HEK293T (cell line): ENCODE measurements at regions not wholly inside any gene's neighbourhood (a gene's known extent, or its start where the extent isn't known, plus 50 kb on each side); places are given as distances from the start of the nearest gene placed in this dataset.

ENCODE experiments used
- CTCF ChIA-PET: fragments of 350-600 bp; formaldehyde crosslinking; extraction: SDS; loops from one replicate; lab custom pipeline; 2021; ENCODE audit warnings: antibody characterized with exemption, inconsistent platforms; lab: Yijun Ruan, JAX
- POLR2A ChIA-PET: fragments of 350-600 bp; formaldehyde crosslinking; extraction: SDS; loops from one replicate; lab custom pipeline; 2020; ENCODE audit warnings: antibody characterized with exemption, inconsistent platforms; lab: Yijun Ruan, JAX
- DNase-seq: peaks from one replicate; pipeline ENCODE4 v3.0.0; 2012; ENCODE audit warnings: mixed read lengths; ENCODE audit errors: extremely low spot score
- ARNT ChIP-seq: fragments of 450-650 bp; IDR thresholded peaks from 2 replicates; pipeline ENCODE4 v1.6.1; 2017; ENCODE audit warnings: mild to moderate bottlenecking
- BHLHE40 ChIP-seq: fragments of 450-650 bp; IDR thresholded peaks from 2 replicates; pipeline ENCODE4 v1.6.1; 2016; ENCODE audit warnings: mild to moderate bottlenecking, moderate library complexity, borderline replicate concordance
- CTBP1 ChIP-seq: fragments of 450-650 bp; IDR thresholded peaks from 2 replicates; pipeline ENCODE4 v1.6.1; 2016; ENCODE audit warnings: borderline replicate concordance
- ELF4 ChIP-seq: fragments of 450-650 bp; IDR thresholded peaks from 2 replicates; pipeline ENCODE4 v1.6.1; 2017; ENCODE audit warnings: antibody characterized with exemption
- FOXA1 ChIP-seq: fragments of 450-650 bp; IDR thresholded peaks from 2 replicates; pipeline ENCODE4 v1.6.1; 2016; ENCODE audit warnings: mild to moderate bottlenecking
- FOXK2 ChIP-seq: fragments of 450-650 bp; IDR thresholded peaks from 2 replicates; pipeline ENCODE4 v1.6.1; 2016; ENCODE audit warnings: mild to moderate bottlenecking
- FOXM1 ChIP-seq: fragments of 450-650 bp; IDR thresholded peaks from 2 replicates; pipeline ENCODE4 v1.6.1; 2017; ENCODE audit warnings: mild to moderate bottlenecking, borderline replicate concordance
- HDGF ChIP-seq: fragments of 450-650 bp; IDR thresholded peaks from 2 replicates; pipeline ENCODE4 v1.6.1; 2017; ENCODE audit warnings: antibody characterized with exemption, borderline replicate concordance
- L3MBTL2 ChIP-seq: fragments of 450-650 bp; conservative IDR thresholded peaks from 2 replicates; pipeline ENCODE4 v1.6.1; 2016; ENCODE audit warnings: mild to moderate bottlenecking
- LEF1 ChIP-seq: fragments of 450-650 bp; IDR thresholded peaks from 2 replicates; pipeline ENCODE4 v1.6.1; 2017; ENCODE audit warnings: mild to moderate bottlenecking, borderline replicate concordance
- NFRKB ChIP-seq: fragments of 450-650 bp; IDR thresholded peaks from 2 replicates; pipeline ENCODE4 v1.6.1; 2016; ENCODE audit warnings: mild to moderate bottlenecking, moderate library complexity
- PKNOX1 ChIP-seq: fragments of 450-650 bp; IDR thresholded peaks from 2 replicates; pipeline ENCODE4 v1.6.1; 2016
- SP1 ChIP-seq: fragments of 450-650 bp; IDR thresholded peaks from 2 replicates; pipeline ENCODE4 v1.6.1; 2017
- SUZ12 ChIP-seq: fragments of 450-650 bp; IDR thresholded peaks from 2 replicates; pipeline ENCODE4 v1.6.1; 2016; ENCODE audit warnings: mild to moderate bottlenecking
- TARDBP ChIP-seq: fragments of 450-650 bp; IDR thresholded peaks from 2 replicates; pipeline ENCODE4 v1.6.1; 2016
- ZNF384 ChIP-seq: fragments of 450-650 bp; IDR thresholded peaks from 2 replicates; pipeline ENCODE4 v1.6.1; 2016

GRCh38 chr4:85078016-85078415 lies 111.5 kb upstream of the WDFY3 start:
- DNase-seq = no peak

GRCh38 chr4:85081196-85081595 lies 114.7 kb upstream of the WDFY3 start:
- ChIA-PET CTCF (no interaction called here), POLR2A (no interaction called here)
- TF ChIP-seq LEF1 (no peak), L3MBTL2 (no peak), PKNOX1 (0 out of 2 replicates have a peak, but pooled peaks have one; percentile 2)
- DNase-seq = no peak

More at GRCh38 chr4:85078016-85078415, 111.5 kb upstream of the WDFY3 start:
- CTCF ChIA-PET = no interaction called here
- POLR2A ChIA-PET = no interaction called here
- TF ChIP-seq CTBP1 (no peak), TARDBP (no peak)

GRCh38 chr4:85084371-85085094 lies 118.0 kb upstream of the WDFY3 start:
- ChIA-PET CTCF (interaction anchor here (0.8 to 2.0 kb wide), 6 partner anchors 39 to 903 kb away, joined by 3 to 11 read pairs (median 3); no protein-coding TSS in a partner anchor), POLR2A (interaction anchor here (1.0 kb wide), 1 partner anchor 391 kb away, joined by 3 read pairs; no protein-coding TSS in a partner anchor)
- peak; percentile 32 for DNase-seq
- TF ChIP-seq LEF1 (no peak), FOXM1 (no peak), HDGF (no peak), ZNF384 (no peak), TARDBP (no peak), NFRKB (no peak), PKNOX1 (no peak), SP1 (no peak), BHLHE40 (no peak)

GRCh38 chr4:85086721-85087120 lies 120.2 kb upstream of the WDFY3 start:
- POLR2A ChIA-PET = no interaction called here
- DNase-seq = no peak
- CTCF ChIA-PET = no interaction called here
- no peak for TF ChIP-seq PKNOX1
- no peak for TF ChIP-seq NFRKB
- TF ChIP-seq CTBP1 = no peak
- no peak for TF ChIP-seq ZNF384
- no peak for TF ChIP-seq HDGF
- no peak for TF ChIP-seq BHLHE40
- TF ChIP-seq FOXM1 = no peak
- TF ChIP-seq SUZ12 = no peak
- TF ChIP-seq LEF1 = no peak
- no peak for TF ChIP-seq TARDBP
- TF ChIP-seq FOXK2 = no peak
- no peak for TF ChIP-seq L3MBTL2
- no peak for TF ChIP-seq SP1
- no peak for TF ChIP-seq ELF4
- no peak for TF ChIP-seq ARNT
- no peak for TF ChIP-seq FOXA1

GRCh38 chr4:85092536-85092935 lies 126.0 kb upstream of the WDFY3 start:
- CTCF ChIA-PET = no interaction called here

More at GRCh38 chr4:85092536-85092935, 126.0 kb upstream of the WDFY3 start:
- TF ChIP-seq TARDBP (no peak), ARNT (no peak), SP1 (no peak), ELF4 (no peak), L3MBTL2 (no peak), PKNOX1 (no peak), LEF1 (no peak), BHLHE40 (no peak), NFRKB (no peak), ZNF384 (no peak), HDGF (no peak), CTBP1 (no peak), FOXK2 (no peak)
- POLR2A ChIA-PET = no interaction called here
- no peak for DNase-seq
